ENCODE measurements at regions not wholly inside any gene's neighbourhood (a gene's known extent, or its start where the extent isn't known, plus 50 kb on each side); places are given as distances from the start of the nearest gene placed in this dataset.

DNA sequence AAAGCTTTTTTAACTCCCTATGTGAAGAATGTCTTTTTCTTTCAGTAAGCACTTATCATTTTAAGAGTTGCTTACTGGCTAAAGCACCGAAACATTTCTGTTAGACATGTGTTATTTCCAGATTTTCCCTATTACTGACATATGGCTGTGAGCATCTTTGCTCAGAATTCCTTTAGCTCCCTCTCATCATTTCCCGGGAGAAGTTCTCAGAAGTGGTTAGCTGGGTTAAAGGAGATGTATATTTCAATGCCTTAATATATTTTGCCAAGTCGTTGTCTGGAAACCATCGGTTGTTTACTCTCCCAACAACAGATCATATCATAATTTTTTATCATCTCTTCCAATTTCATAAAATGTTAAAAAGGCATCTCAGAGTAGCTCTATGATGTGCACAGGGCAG, 396.5 kb downstream of the OCA2 start:
- DNase-seq (ENCODE audit: low spot score): no peak
- in situ Hi-C loops (cut with HindIII; ENCODE audit: low sequenced_read_pairs): no loop called here

DNA sequence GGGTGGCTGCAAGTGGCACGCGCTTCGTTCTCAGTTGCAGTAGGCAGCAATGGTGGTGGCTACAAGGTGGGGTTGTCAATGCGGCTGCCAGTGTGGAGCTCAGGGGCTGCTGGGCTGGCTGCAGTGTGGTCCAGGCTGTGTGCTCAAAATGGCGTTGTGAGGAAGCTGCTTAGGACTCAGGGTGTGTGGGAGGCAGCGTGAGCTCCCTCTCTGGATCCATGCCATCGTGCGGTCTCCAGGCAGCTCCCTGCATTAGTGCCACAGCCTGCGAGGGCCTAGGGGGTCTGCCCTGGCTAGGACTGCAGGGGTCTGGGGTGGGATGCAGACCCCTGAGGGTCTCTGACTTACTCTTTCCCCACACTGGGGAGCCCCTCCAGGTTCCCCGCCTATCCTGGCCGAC, 397.2 kb downstream of the OCA2 start:
- in situ Hi-C loops (cut with HindIII; ENCODE audit: low sequenced_read_pairs): no loop called here
- no peak for DNase-seq (ENCODE audit: low spot score)

GRCh38 chr15:27701014-27701413, 398.1 kb downstream of the OCA2 start:
- in situ Hi-C loops (cut with HindIII; ENCODE audit: low sequenced_read_pairs): no loop called here
- DNase-seq (ENCODE audit: low spot score): no peak

DNA sequence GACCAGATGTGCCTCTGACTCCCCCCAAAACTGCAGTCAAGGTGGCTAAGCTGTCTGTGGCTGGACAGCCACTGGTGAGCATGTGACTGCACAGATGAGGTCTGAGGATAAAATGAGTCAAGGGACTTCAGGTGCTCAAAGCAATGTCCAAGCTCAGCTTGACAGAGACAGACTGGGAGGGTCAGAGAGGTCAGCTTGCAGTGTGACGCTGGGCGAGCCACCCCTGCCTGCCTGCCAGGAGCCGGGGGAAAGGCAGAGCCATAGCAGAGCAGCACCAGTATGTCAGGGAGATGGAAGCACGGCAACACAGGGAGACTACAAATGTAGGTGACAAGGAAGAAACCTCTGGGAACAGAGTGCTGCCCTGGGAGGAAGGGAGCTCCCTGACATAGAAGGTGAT, 399.4 kb downstream of the OCA2 start:
- DNase-seq (ENCODE audit: low spot score): no peak
- in situ Hi-C loops (cut with HindIII; ENCODE audit: low sequenced_read_pairs): no loop called here

- in situ Hi-C loops (cut with HindIII; ENCODE audit: low sequenced_read_pairs): no loop called here
- DNase-seq (ENCODE audit: low spot score): peak; percentile 19
These were observed 402.6 kb downstream of the OCA2 start for GRCh38 chr15:27696530-27696929.

GRCh38 chr15:27695726-27696125, 403.4 kb downstream of the OCA2 start:
- no peak for DNase-seq (ENCODE audit: low spot score)
- in situ Hi-C loops (cut with HindIII; ENCODE audit: low sequenced_read_pairs): no loop called here

GRCh38 chr15:27694506-27695087, 404.5 kb downstream of the OCA2 start:
- in situ Hi-C loops (cut with HindIII; ENCODE audit: low sequenced_read_pairs): no loop called here
- no peak for DNase-seq (ENCODE audit: low spot score)

- in situ Hi-C loops (cut with HindIII; ENCODE audit: low sequenced_read_pairs): no loop called here
- DNase-seq (ENCODE audit: low spot score): no peak
These were observed 405.8 kb downstream of the OCA2 start for GRCh38 chr15:27693280-27693679.

GRCh38 chr15:27692438-27692837, 406.7 kb downstream of the OCA2 start:
- DNase-seq (ENCODE audit: low spot score): peak; percentile 94
- in situ Hi-C loops (cut with HindIII; ENCODE audit: low sequenced_read_pairs): no loop called here

DNA sequence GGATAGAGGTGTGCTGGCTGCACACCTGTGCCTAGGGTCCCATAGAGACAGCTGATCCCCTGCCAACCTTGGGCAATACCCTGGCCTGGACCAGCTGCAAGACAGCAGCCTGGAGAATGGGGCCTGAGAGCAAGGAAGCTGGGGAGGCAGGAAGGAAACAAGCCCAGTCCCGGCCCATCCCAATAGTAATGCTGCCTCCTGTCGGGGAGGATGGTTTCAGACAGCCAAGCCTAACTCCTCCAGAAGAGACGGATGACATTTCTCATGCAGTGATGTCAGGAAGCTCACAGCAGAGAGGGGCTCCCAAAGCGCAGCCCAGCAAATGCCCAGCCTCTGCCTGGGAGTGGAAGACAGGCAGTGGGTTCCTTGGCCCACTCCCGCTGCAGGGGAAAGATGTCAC, 408.8 kb downstream of the OCA2 start:
- no peak for DNase-seq (ENCODE audit: low spot score)
- in situ Hi-C loops (cut with HindIII; ENCODE audit: low sequenced_read_pairs): no loop called here

GRCh38 chr15:27686971-27687370, 412.1 kb downstream of the OCA2 start:
- in situ Hi-C loops (cut with HindIII; ENCODE audit: low sequenced_read_pairs): no loop called here
- no peak for DNase-seq (ENCODE audit: low spot score)

GRCh38 chr15:27686369-27686768, 412.7 kb downstream of the OCA2 start:
- in situ Hi-C loops (cut with HindIII; ENCODE audit: low sequenced_read_pairs): no loop called here
- no peak for DNase-seq (ENCODE audit: low spot score)

DNA sequence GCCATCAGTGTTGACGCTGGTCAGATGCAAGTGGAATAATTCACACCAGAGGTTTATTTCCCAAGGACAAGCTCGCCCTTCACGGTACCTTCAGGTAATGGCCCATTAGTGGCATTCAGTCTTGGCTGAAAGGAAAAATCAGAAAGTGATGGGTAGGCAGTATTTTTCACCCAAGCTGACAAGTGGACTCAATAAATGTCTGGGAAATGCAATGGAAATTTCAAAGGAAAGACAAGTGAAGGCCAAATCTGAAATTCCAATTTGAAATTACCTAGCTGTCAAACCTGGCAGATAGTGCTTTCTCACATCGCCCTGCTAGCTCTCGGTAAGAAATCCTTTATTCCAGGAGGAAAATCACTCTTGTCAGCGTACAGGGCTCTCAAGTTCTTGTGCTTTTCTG, 413.5 kb downstream of the OCA2 start:
- DNase-seq (ENCODE audit: low spot score): no peak
- in situ Hi-C loops (cut with HindIII; ENCODE audit: low sequenced_read_pairs): no loop called here

- peak; percentile 17 for DNase-seq (ENCODE audit: low spot score)
- in situ Hi-C loops (cut with HindIII; ENCODE audit: low sequenced_read_pairs): no loop called here
These were observed 416.0 kb downstream of the OCA2 start for GRCh38 chr15:27683121-27683520.

DNA sequence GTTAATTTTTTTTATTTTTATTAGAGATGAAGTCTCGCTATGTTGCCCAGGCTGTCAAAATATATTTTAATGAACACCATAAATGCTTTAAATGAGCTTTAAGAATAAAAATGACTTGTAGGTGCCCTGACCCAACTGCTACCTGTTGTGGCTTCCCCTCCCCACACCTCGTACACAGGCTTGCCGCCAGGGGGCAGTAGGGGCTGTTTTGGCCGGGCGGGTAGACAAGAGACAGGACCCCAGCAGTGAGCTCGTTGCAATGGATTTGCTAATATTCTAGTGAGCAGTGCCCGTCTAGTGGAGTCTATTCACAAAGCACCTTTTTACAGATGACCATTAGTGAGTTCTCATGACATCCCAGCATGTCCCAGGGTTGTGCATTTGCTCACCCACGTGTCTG, 418.1 kb downstream of the OCA2 start:
- peak; percentile 15 for DNase-seq (ENCODE audit: low spot score)
- in situ Hi-C loops (cut with HindIII; ENCODE audit: low sequenced_read_pairs): no loop called here

DNA sequence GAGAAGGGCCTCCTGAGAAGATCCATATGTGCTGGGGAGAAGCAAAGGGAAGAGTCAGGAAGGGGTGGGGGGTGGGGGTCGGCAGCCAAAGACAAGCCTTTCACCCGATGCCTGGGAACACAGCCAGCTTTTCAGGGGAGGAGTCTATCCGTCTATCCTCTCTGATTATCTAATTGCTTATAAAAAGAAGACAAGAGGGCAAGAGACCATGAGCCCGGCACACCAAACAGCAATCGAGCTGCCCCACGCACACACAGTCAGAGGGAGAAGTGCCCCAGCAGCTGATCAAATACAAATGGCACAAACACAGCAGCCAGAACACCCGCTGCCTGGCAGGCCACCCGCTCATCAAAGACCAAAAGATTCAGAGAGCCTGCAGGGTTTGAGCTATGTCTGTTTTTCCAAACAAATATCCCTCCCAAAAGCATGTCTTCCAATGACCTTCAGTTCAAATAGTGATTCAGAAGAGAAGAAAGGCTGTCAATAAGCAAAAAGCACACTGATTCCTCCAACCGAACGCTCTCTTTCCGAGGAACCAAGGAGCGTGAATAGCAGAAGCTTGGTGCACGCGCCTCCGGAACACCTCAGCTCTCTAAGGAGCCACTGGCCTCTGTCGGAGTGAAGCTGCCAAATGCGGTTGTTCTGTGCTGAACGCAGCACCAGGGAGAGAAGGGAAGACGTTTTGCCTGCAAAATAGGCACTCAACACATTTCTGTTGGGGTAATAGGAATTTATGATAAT, 419.2 kb downstream of the OCA2 start:
- in situ Hi-C loops (cut with HindIII; ENCODE audit: low sequenced_read_pairs): no loop called here
- peak; percentile 68 for DNase-seq (ENCODE audit: low spot score)

DNA sequence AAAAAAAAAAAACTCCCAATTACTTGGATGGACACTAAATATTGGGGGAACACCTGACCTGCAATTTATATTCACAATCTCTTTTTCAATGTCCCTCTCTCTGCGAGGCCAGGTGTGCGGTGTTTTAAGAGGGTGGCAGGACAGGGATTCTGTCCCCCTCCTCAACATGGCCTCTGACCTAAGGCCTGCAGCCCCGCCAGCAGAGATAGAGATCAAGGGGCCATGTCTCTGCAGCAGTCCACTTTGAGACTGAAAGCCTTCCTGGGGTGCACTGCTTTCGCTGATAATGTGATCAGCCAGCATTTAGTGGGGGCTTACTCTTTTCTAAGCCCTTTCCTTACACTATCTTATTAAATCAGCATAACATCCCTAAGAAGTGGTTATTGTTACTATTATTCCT, 419.9 kb downstream of the OCA2 start:
- no peak for DNase-seq (ENCODE audit: low spot score)
- in situ Hi-C loops (cut with HindIII; ENCODE audit: low sequenced_read_pairs): no loop called here

- in situ Hi-C loops (cut with HindIII; ENCODE audit: low sequenced_read_pairs): no loop called here
- DNase-seq (ENCODE audit: low spot score): no peak
These were observed 421.2 kb downstream of the OCA2 start for GRCh38 chr15:27677951-27678350.

DNA sequence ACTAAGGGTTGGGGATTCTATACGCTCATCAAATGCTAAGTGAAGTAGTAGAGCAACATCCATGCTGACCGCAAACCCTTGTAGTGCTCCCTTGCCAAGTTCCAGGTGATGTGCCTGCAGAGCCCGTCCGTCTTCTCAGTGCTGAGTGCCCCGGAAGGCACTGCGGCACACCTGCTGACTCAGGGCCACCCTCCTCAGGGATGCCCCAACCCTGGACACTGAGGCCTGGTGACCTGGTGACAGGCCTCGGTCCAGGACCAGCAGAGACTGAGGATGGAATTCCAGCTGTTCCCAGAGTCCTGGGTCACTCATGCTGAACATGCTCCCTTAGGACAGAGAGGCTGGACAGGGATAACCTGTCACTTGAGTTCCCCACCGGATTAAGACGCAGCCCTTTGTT, 422.5 kb downstream of the OCA2 start:
- in situ Hi-C loops (cut with HindIII; ENCODE audit: low sequenced_read_pairs): no loop called here
- DNase-seq (ENCODE audit: low spot score): no peak

DNA sequence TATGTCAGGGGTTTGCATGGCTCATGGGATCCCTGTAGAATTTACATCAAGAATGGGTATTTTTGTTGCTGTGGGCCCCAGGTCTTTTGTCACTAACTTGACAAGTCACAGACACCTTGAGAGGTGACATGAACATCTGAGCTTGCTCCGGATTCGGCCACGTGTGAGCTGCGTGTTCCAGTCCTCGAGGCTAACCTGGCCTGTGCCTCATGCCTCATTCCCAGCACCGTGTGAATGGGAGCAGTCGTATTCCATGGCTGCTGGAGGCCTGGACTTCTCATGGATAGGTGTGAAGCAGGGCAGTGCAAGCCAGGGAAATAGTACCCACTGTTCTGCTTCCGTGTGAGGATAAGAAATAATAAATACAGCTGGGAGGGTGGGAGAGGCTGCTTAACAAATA, 423.5 kb downstream of the OCA2 start:
- DNase-seq (ENCODE audit: low spot score): no peak
- in situ Hi-C loops (cut with HindIII; ENCODE audit: low sequenced_read_pairs): no loop called here

DNA sequence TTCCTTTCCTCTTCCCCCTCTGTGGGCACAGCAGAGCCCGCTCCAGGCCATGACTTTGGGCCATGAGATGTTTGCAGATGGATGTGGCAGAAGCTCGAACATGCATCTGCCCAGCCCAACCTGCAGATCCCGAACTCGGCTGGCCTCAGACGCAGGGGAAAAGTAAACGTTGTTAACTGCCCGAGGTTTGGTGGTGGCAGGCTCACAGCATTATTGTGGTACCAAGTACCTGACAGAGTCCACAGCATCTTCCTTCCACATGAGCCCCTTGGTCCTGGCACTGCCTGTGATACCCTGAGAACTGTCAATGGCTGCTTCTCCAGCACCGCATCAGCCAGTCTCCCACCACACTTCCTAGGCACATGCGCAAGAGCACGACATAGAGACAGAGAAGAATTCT, 424.3 kb downstream of the OCA2 start:
- DNase-seq (ENCODE audit: low spot score): no peak
- in situ Hi-C loops (cut with HindIII; ENCODE audit: low sequenced_read_pairs): no loop called here

Data from G401 (cell line).